Peyer's patch (tissue), 4 donors: ENCODE measurements at regions not wholly inside any gene's neighbourhood (a gene's known extent, or its start where the extent isn't known, plus 50 kb on each side); places are given as distances from the start of the nearest gene placed in this dataset.

Experiments used
- CTCF ChIP-seq, 6 experiments: fragments of 450-650 bp in 4 of 6; fragments of 200-600 bp in 2 of 6; sonication (generic) in 1 of 6; IDR thresholded peaks; one replicate each; pipeline ENCODE4 v1.5.1; 2017 to 2019; ENCODE audit warnings: antibody characterized with exemption in 6 of 6, mild to moderate bottlenecking in 3 of 6, moderate library complexity in 1 of 6
- POLR2A ChIP-seq, 2 donors: fragments of 450-650 bp; IDR thresholded peaks; one replicate each; pipeline ENCODE4 v1.5.1; 2017; ENCODE audit warnings: antibody characterized with exemption in 2 of 2, mild to moderate bottlenecking in 2 of 2, moderate library complexity in 2 of 2

GRCh38 chr13:111060237-111060919 lies 54.7 kb upstream of the ARHGEF7 start:
- TF ChIP-seq CTCF (IDR thresholded peaks at IDR 0.05) (no peak), POLR2A (IDR thresholded peaks at IDR 0.05) (no peak)
